ENCODE measurements at regions not wholly inside any gene's neighbourhood (a gene's known extent, or its start where the extent isn't known, plus 50 kb on each side); places are given as distances from the start of the nearest gene placed in this dataset.

GRCh38 chr5:3026651-3027050 lies 275.2 kb upstream of the IRX2 start:
- no peak for TF ChIP-seq CTCF (IDR thresholded peaks at IDR 0.05)
- TF ChIP-seq POLR2A (IDR thresholded peaks at IDR 0.05), result no peak
